ENCODE measurements at regions not wholly inside any gene's neighbourhood (a gene's known extent, or its start where the extent isn't known, plus 50 kb on each side); places are given as distances from the start of the nearest gene placed in this dataset.

DNA sequence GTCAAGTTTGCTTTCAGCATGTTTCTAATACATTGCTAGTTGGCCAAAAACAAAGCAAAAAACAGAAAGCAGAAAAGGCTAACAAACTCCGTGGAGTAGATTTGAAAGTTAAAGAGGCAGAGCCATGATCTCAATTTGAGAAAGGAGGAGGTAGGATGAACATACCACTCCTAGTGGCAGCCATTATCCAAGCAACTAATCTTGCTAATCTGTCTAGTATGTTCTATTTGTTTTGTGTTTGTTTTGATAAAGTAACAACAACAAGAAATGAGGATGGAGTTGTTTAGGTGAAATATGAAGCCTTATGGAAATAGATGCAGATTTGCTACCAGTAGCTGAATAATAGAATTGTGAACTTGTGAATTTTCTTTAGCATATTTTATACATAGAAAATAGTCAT lies 295.5 kb upstream of the PRDM1 start:
- Histone ChIP-seq H3K4me1 (ENCODE audit: control insufficient read depth in 1 of 2, insufficient read depth in 1 of 2, low read depth in 1 of 2, low read length in 1 of 2) (peaks cover 63 to 71% of the 10 kb centered on the region in 2 experiments), H3K4me3 (ENCODE audit: low read depth in 1 of 2, low read length in 1 of 2) (no peak overlapping the region), H3K27ac (no peak overlapping the region), H3K9me3 (no peaks in the 10 kb centered on the region), H3K36me3 (no peaks in the 10 kb centered on the region), H3K27me3 (no peaks in the 10 kb centered on the region)
- TF ChIP-seq, protein P1, sequence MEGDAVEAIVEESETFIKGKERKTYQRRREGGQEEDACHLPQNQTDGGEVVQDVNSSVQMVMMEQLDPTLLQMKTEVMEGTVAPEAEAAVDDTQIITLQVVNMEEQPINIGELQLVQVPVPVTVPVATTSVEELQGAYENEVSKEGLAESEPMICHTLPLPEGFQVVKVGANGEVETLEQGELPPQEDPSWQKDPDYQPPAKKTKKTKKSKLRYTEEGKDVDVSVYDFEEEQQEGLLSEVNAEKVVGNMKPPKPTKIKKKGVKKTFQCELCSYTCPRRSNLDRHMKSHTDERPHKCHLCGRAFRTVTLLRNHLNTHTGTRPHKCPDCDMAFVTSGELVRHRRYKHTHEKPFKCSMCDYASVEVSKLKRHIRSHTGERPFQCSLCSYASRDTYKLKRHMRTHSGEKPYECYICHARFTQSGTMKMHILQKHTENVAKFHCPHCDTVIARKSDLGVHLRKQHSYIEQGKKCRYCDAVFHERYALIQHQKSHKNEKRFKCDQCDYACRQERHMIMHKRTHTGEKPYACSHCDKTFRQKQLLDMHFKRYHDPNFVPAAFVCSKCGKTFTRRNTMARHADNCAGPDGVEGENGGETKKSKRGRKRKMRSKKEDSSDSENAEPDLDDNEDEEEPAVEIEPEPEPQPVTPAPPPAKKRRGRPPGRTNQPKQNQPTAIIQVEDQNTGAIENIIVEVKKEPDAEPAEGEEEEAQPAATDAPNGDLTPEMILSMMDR (IDR thresholded peaks at IDR 0.05) = no peak

DNA sequence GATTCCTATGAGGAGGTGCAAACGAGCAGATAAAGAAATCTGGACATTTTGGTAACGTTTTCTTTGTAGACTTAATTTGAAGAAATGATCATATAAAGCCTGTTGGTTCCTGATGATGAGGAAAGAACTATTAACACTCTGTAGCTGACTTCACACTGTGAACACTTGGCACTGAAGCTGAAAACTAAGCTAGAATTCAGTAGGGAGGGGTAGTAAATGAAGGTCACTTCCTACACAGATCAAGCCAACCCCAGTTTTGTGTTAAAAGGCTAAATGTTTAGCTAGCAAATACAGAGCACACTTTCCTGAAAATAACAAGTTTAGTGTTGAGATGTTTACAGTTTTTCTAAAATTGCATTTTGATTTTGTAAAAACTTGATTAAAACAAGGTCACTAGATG lies 296.2 kb upstream of the PRDM1 start:
- Histone ChIP-seq H3K27ac (no peak overlapping the region), H3K9me3 (no peaks in the 10 kb centered on the region), H3K4me1 (ENCODE audit: control insufficient read depth in 1 of 2, insufficient read depth in 1 of 2, low read depth in 1 of 2, low read length in 1 of 2) (peaks cover 65 to 76% of the 10 kb centered on the region in 2 experiments), H3K27me3 (no peaks in the 10 kb centered on the region), H3K4me3 (ENCODE audit: low read depth in 1 of 2, low read length in 1 of 2) (no peak overlapping the region), H3K36me3 (no peaks in the 10 kb centered on the region)
- TF ChIP-seq, protein P1 (IDR thresholded peaks at IDR 0.05) = no peak

DNA sequence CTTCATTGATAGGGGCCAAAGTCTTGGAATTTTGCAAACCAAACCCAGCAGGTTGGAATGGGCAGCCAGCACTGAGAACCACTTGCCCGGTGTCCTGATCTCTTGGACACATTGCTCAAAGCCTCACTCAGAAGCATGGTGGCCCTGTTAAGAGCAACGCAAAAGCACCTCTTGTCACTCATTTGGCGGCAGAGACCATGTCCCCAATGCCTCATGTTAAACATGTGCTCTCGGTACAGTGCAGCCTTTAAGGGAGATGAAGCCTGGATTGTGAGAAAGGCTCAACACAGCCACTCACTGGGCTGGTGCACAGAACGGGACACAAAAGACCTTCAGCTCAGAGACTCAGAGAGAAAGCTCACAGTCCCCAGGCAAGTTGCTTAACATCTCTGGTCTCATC lies 298.4 kb upstream of the PRDM1 start:
- peaks cover 64 to 76% of the 10 kb centered on the region in 2 experiments for H3K4me1 ChIP-seq (ENCODE audit: control insufficient read depth in 1 of 2, insufficient read depth in 1 of 2, low read depth in 1 of 2, low read length in 1 of 2)
- TF ChIP-seq, protein P1 (IDR thresholded peaks at IDR 0.05) = no peak
- H3K36me3 ChIP-seq = no peaks in the 10 kb centered on the region
- H3K27me3 ChIP-seq = no peaks in the 10 kb centered on the region
- H3K27ac ChIP-seq = no peak overlapping the region
- no peak overlapping the region for H3K4me3 ChIP-seq (ENCODE audit: low read depth in 1 of 2, low read length in 1 of 2)
- H3K9me3 ChIP-seq = no peaks in the 10 kb centered on the region

DNA sequence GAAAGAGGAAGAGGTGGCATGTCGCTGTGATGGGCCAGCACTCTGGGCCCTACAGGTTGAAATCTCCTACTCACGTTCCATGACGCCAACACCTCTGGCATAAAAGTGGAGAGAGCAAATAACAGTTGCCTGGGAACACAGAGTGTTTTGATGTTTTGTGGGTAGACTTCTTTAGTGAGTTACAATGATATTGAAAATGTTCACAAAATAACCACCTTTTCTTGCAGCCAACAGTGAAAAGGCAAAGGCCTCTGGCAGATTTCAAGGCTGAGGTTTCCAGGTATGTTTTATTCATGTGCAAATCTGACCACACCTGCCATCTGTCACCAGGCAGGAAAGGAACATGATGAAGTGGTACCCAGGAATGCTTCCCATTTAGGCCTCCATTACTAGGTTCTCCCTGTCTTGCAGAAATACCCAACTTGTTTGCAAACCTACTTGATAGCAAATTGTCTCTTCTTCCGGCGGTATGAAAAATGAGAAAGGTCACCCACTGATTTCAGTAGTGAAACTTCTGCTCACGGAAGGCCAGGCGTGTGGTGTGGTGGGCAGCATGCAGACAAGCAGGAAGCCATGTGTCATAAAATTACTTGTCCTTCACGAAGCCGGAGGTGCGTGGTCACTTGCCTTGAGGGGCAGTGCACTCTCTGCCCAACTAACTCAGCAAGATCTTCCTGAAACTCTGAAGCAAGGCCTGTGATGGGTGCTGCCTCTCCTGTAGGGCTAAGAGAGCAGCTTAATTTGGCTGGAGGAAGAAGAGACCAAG lies 299.1 kb upstream of the PRDM1 start:
- peaks cover 64 to 76% of the 10 kb centered on the region in 2 experiments for H3K4me1 ChIP-seq (ENCODE audit: control insufficient read depth in 1 of 2, insufficient read depth in 1 of 2, low read depth in 1 of 2, low read length in 1 of 2)
- peak overlapping the region; percentile 85 for H3K27ac ChIP-seq
- H3K36me3 ChIP-seq = no peaks in the 10 kb centered on the region
- TF ChIP-seq, protein P1 (IDR thresholded peaks at IDR 0.05) = no peak
- H3K27me3 ChIP-seq = no peaks in the 10 kb centered on the region
- no peaks in the 10 kb centered on the region for H3K9me3 ChIP-seq
- H3K4me3 ChIP-seq (ENCODE audit: low read depth in 1 of 2, low read length in 1 of 2) = no peak overlapping the region

DNA sequence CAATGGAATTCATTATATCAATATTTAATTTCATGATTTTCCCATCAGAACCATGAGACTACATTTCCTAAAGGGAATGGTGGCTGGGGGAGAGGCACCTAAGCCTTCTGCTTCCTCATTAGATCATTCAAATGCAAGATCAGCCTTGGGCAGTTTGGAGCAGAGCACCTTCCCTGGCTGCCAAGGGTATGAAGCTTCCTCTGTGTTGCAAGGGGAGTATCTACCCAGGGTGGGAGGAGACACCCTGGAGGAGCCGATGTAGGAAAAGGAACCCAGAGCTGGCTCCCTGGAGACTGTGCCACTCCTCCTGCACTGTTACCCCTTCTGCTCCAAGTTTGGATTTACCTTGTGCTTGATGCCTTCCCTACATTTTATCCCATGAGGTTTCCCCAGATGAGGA lies 299.7 kb upstream of the PRDM1 start:
- Histone ChIP-seq H3K4me1 (ENCODE audit: control insufficient read depth in 1 of 2, insufficient read depth in 1 of 2, low read depth in 1 of 2, low read length in 1 of 2) (peaks cover 64 to 76% of the 10 kb centered on the region in 2 experiments), H3K9me3 (no peaks in the 10 kb centered on the region), H3K27ac (peak overlapping the region; percentile 85), H3K36me3 (no peaks in the 10 kb centered on the region), H3K27me3 (no peaks in the 10 kb centered on the region), H3K4me3 (ENCODE audit: low read depth in 1 of 2, low read length in 1 of 2) (no peak overlapping the region)
- TF ChIP-seq, protein P1 (IDR thresholded peaks at IDR 0.05) = no peak
